GM21367 (cell line): ENCODE measurements at regions not wholly inside any gene's neighbourhood (a gene's known extent, or its start where the extent isn't known, plus 50 kb on each side); places are given as distances from the start of the nearest gene placed in this dataset.
"Not testable (repeated sequence)": the region's sequence is repeated elsewhere in the genome, so short reads cannot be mapped to it uniquely, and the experiment has no call there.

Source experiments
- ATAC-seq: cut with Tn5 transposase; IDR thresholded peaks from one replicate; pipeline ENCODE4 v1.9.1; 2021; ENCODE audit not compliant: unreplicated experiment

DNA sequence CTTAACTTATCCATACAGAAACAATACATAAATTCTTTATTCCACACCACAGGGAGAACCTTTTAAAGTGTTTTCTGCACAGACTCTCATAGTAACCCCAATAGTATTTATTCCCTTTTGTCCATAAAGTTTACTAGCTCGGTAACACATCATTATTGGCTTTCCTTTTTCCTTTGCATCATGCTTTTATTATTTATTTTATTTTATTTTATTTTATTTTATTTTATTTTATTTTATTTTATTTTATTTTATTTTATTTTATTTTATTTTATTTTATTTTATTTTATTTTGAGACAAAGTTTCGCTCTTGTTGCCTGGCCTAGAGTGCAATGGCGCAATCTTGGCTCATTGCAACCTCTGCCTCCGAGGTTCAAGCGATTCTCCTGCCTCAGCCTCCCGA is 655.4 kb downstream of the VGLL3 start:
- not testable (repeated sequence) for ATAC-seq

DNA sequence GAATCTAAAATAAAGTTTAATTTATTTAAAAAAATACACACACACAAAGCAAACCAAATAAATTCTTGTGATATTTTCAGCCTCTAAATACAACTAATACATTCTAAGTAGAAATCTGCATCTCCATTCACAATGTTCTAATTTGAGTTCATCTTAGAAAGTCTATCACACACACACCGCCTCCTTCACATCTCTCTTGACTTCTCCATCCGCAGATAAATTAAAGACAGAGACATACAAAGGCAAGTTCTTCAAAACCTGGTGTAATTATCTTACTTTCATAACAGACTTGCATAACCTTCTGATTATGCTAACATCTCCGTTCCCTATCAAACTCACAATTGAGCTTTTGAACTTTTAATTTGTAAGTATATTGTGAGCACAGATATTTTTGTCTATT is 657.3 kb downstream of the VGLL3 start:
- ATAC-seq, result no peak

DNA sequence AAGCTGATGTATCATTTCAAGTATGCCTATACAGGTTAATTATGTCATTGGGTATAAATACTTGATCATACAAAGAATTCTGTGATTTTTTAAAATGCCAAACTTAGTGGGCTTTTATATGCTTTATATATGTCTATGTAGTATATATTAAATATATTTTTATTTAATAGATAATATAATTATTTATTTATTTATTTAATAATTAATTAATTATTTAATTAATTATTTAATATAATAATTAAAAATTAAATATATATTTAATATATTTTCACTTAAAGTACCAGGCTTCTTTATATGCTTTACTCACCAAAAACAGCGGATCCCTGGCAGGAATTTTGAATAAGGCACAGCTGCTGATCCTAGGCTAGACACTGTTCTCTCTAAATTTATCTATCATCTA is 687.0 kb downstream of the VGLL3 start:
- ATAC-seq, result no peak

DNA sequence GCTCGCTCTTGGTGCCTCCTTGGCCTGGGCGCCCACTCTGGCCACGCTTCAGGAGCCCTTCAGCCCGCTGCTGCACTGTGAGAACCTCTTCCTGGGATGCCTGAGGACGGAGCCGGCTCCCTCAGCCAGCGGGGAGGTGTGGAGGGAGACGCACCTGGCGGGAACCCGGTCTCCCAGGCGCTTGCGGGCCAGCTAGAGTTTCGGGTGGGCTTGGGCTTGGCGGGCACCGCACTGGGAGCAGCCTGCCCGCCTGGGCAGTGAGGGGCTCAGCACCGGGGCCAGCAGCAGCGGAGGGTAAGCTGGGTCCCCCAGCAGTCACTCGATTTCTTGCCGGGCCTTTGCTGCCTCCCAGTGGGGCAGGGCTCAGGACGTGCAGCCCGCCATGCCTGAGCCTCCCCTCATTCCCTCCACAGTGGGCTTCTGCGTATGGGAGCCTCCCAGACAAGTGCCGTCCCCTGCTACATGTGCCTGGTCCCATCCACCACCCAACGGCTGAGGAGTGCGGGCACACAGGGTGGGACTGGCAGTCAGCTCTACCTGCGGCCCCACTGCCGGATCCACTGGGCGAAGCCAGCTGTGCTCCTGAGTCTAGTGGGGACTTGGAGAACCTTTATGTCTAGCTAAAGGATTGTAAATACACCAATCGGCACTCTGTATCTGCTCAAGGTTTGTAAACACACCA is 708.7 kb downstream of the VGLL3 start:
- no peak for ATAC-seq

DNA sequence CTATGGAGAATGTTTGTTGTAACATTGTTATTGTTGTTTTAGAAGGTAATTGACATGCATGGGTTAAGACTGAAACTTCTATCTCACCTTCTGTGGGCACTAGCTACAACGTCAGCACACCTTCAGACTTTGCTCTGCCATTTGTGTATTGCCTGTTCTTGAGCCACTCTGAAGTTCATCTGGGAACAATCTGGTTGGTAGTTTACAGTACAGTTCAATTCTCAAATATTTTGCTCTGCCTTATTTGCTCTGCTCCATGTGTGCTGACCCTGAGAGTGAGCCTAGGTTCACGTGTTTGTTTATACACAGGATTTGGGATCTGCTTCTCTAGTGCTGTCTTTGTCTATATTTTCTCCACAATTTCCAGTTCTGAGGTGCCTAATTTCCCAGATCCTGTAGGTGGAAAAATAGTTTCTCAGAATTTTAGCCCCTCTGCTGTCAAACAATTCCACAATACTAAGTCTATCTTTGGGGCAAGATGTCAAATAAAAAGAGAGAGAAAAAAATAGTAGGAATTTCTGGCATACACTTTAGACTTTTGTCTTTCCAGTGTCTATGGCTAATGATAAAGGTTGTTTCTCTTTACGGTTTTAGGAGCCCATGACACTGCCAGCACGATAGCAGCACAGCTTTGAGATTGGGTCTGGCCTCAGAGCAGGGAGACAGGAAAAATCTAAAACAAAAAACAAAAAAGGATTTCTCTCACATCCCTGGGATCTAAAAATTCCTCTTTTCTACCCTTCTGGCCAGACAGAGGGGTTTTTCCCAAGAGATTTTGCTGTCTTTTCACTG is 721.4 kb downstream of the VGLL3 start:
- no peak for ATAC-seq

DNA sequence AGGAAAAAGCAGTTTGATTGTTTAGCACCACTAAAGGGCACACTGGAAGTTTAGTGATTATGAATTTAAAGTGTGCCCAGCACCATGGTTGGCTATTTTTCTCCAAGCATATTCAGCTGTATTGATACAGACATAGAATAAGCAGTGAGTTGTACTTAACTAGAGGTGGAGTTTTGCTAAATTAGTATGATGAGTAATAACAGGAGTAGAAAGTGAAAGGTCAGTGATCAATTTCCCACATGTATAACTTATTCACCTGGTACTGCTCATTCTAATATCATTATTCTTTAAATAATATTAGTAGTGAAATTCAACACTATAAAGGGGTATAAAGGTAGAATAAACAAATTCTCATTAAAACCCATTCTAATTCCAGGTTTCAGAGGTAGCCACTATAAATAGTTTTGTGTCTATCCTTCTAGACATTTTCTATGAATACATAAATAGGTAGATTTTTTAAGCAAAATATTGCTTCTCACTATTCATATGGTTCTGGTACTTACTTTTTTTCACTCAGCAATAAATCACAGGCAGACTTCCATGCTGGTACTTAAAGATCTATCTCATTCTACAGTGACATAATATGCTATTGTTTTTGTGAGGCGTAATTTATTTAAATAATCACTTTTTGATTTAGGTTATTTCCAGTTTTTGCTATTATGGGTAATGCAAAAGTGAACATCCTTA is 732.9 kb downstream of the VGLL3 start:
- no peak for ATAC-seq

DNA sequence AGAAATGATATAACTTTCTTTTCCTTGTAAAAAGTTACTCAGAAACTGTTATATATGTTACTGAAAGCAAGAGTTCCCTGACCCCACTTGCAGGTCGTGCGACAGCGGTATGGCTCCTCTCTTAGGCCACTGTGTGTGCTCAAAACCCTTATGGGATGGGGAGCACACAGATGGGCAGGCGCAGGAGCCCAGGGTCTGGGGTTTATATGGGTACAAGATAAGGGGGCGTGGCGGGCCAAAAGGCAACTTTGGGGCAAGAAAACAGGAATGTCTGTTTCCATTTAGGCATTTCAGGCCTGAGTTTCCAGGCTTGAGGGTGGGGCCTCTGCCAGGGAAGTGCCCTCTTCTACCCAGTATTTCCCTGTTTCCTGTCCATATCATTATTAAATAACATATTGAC is 736.5 kb downstream of the VGLL3 start:
- no peak for ATAC-seq

DNA sequence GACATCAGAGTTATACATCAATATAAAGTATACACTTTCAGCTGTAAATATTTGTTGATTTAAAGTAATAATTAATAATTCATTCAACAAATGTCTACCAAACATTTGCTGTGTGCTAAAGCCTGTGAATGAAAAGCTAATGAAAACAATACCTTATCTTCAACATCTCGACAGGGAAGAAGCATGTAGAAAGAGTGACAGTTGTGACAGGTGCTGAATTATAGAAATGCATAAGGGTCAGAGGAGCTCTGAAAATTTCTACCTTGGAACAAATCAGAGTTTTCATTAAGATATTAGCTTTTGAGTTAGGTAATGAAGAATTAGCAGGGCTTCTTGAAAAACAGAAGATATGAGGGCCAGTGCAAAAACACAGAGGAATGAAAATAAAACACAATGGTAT is 739.2 kb downstream of the VGLL3 start:
- no peak for ATAC-seq

DNA sequence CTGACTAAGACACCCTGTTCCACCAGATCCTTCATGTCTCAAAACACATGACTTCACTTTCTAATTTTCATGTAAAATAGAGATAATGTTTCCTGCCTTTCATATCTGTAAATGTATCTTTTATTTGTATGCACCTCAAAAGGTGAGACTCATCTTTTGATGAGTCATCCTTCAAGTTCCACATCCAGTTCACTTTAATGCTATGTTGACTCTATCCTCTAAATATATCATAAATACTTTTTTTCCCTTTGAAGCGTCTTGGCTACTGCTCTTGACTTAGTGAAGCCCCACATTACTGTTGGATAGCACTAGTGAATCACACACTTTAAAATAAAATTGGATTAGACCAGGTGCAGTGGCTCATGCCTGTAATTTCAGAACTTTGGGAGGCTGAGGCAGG is 741.1 kb downstream of the VGLL3 start:
- ATAC-seq, result no peak

DNA sequence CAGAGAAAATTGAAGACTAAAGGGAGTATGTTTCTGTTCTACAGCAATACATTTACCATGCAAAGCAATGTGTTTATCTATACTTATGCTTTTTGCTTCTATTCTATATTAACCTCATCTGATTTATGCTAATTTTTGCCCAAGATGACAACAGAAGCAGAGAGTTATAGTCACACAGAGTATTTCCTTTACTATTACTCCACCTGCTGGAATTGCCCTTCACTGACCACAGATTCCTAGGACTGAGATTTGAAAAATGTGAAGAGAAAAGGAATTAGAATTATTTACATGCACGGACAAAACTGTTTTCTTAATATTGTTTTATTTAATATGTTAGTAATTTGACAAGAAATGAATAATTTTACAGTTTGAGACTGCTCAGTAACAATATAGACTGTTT is 745.6 kb downstream of the VGLL3 start:
- ATAC-seq, result no peak

DNA sequence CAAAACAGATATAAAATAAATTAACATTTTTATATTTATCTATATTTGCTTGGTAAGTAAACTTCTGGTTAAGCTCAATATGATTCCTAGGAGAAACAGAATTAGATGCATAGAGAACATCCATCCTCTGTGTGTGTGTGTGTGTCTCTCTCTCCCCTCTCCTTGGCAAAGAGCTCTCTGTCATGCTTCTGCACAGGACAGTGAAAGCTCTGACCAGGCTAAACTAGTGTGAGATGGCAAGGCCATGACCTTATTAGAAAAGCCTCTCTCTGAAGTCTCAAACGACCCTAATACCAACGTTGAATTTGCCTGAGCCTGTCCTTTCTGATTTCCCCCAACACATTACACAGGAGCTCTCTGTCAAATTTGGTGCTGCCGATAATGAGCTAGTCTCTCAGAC is 746.0 kb downstream of the VGLL3 start:
- ATAC-seq, result no peak

DNA sequence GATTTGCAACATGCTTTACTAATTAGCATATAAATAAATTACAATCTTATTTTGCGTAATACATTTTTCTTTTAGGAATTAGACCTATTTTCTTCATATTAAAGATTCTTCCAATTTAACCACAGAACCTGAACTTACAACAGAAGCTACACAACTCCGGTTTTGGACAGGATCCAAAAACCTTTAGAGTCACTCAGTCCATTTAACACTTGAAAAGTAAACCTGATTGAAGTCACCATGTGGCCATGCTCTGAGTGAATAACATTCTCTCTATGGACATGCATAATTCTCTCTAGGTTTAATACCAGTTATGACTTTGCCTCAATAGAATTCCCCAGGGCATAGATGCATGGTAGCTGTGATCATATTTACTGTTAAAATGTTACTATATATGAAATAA is 751.0 kb downstream of the VGLL3 start:
- no peak for ATAC-seq

DNA sequence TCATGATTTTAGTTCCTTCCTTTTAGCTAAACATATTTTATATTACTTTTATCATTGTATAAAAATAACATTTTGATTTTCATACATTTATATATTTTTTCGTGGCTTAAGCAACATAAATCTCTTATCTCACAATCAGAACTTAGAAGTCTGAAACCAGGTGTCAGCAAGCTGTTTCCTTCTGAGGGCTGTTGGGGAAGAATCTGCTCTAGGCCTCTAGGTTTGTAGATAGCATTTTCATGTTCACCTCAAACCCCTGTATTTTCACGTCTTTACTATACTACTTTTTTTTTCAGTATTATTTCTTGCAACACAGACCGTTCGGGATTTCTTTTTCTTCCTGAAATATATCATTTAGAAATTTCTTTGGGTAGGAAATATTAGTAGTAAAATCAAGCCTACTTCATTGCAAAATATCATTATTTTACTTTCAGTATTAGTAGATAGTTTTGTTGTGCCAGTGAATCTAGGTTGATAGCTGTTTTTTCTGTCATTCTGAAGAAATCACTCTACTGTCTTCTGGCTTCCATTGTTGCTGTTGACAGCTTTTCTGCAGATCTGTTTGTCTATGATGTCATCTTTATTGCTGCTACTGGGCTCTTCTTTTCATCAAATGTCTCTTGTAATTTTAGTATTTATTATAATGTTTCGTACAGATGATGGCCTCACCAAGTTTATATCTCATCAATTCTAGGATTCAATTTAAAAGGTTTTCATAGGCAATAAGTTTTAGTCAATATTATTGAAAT is 756.3 kb downstream of the VGLL3 start:
- ATAC-seq, result no peak

DNA sequence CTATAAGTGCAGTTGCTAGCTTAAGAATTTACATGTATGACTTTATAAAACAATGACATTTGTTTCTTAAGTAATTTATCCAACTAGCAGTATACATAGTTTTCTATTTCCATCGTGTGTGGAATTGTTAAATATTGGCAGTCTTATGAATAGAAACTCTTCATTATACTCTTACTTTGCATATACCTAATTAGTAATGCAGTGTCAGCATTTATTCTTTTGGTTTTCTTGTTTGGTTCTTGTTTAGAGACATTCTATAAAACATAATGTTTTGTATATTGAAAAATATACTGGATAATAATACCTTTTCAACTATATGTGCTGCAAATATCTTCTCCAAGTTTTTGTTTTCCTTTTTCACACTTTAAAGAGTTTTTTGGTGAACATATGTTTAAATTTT is 760.2 kb downstream of the VGLL3 start:
- no peak for ATAC-seq

DNA sequence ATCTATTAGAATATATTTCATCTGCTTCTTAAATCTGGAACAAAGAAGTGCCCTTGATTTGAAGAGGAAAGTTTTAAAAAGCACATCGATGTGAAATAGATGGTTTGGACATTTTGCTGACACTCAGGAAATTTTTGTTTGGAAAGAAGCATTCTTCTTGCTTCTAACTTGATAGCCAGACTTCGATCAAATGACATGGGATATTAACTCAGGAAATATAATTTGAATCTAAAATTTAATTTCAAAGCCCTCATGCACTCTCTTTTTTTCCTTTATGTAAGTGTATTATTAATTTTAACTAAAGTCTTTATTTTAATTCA is 761.2 kb downstream of the VGLL3 start:
- no peak for ATAC-seq

DNA sequence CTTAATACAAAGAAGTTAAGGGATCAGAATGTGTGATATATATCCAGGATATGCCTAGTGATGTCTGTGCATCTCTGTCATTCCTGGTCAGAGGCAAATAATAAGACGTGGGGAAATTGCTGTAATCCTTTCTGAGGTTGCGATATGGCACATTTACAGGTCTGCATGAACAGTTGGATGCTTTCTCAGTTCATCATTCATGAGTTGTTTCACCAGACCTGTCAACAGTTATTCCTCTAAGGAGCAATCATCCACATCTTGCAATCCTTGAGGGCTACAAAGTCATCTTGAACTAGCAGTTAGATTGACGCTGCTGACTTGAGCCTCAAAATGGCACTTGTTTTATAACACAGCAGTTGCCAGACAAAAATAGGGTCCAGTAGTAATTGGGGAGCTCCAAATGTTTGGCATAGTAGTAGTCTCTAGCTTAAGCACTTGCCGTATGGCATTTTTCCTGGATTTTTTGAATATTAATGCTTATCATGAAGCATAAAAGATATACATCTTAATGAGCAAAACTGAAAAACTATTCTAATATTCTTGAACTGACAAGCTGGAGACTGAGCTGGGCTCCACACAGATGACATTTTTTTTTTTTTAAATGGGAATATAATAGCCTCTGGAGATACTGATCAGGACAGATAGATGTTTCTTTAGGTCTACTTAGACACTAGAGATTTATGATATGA is 761.7 kb downstream of the VGLL3 start:
- ATAC-seq, result no peak

DNA sequence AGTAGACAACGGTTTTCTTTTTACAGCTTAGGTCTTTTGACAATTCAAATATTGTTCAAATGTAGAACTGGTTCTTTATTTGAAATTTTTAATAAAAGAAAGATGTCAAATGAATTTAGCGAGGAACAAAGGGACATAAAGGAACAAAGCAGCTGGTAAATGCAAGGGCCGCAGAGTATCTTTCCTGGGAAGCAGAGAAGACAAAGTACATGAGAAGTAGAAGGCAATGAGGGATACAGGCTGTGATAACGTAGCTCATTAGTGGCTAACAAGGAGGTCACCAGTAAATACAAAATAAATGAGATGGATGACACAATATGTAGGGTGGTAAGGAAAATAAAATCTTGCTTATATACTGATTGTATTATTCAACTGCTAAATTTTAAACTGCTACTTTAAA is 762.8 kb downstream of the VGLL3 start:
- ATAC-seq, result no peak

DNA sequence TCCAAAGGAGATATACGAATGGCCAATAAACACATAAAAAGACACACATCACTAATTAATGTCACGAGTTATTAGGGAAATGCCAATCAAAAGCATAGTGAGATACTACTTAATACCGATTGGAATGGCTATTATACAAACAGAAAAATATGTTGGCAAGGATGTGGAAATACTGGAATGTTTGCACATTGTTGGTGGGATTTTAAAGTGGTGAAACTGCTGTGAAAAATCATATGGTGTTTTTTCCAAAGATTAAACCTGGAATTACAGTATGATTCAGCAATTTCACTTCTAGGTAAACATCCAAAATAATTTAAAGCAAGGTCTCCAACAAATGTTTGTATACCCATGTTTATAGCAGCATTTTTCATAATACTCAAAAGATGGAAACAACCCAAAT is 765.5 kb downstream of the VGLL3 start:
- ATAC-seq, result no peak

DNA sequence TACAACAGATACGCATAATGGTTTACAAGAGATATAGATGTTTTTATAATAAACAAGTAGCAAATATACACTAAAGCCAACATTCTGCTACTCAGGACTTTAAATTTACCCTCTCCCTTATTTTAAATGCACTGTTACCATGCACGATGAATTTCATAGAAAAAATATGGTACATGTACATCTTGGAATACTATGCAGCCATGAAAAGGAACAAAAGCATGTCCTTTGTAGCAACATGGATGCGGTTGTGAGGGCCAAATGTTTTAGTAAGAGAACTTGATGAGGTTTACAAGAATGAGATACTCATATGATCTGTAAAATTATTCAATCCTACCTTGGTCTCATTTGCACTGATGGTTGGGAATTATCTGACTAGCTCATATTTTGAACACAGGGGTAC is 769.3 kb downstream of the VGLL3 start:
- ATAC-seq, result no peak

DNA sequence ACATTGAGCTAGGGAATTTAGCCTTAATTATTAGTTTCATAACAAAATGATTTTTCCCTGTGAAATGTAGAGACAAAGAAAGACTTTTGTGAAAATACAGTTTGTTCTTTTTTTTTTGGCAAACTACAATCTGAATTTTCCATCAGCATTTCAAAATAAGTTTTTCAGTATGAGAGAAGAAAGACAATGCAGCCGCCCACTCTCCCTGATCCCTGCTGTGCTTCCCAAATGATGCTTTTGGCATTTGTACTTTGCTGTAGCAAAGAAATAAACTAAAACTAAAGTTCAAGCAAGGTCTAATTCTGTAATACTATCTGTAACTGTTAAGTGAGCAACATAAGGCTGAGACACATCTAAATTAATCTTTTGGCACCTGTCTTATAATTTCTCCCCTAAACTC is 782.2 kb downstream of the VGLL3 start:
- ATAC-seq, result no peak

DNA sequence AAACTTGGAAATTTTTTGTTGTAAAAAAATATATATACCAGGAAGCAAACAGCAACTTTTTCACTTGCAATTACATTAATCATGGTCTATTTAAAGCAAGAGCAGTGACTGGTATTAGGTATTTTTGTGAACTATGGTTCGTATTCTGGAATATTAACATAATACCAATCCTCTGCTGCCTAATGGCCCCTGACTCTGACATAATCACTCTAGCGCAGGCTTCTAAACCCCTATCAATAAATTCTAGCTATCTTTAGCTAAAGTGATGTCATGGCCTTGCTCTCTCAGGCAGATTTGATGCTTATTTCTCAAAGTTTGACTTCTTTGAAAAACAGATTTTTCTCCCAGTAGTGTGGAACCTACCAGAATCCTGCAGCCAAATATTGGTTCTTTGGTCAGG is 808.3 kb downstream of the VGLL3 start:
- ATAC-seq, result no peak
